ENCODE measurements at regions not wholly inside any gene's neighbourhood (a gene's known extent, or its start where the extent isn't known, plus 50 kb on each side); places are given as distances from the start of the nearest gene placed in this dataset.

- ATAC-seq, result no peak
- TF ChIP-seq TOX (CRISPR knock-in tag; IDR thresholded peaks at IDR 0.05; ENCODE audit: borderline replicate concordance), result no peak
- no peak for TF ChIP-seq GLIS3 (CRISPR knock-in tag; IDR thresholded peaks at IDR 0.05)
Observed at GRCh38 chr5:73395256-73395655, 53.3 kb downstream of the FOXD1 start.

GRCh38 chr5:73394610-73395009 lies 54.0 kb downstream of the FOXD1 start:
- no peak for ATAC-seq
- TF ChIP-seq CREB5 (CRISPR knock-in tag; IDR thresholded peaks at IDR 0.05; ENCODE audit: low read depth), result no peak
- no peak for TF ChIP-seq GLIS3 (CRISPR knock-in tag; IDR thresholded peaks at IDR 0.05)
- no peak for TF ChIP-seq CSRNP3 (CRISPR knock-in tag; IDR thresholded peaks at IDR 0.05)
- TF ChIP-seq PATZ1 (CRISPR knock-in tag; IDR thresholded peaks at IDR 0.05; ENCODE audit: borderline replicate concordance), result no peak
- no peak for TF ChIP-seq ESRRG (CRISPR knock-in tag; IDR thresholded peaks at IDR 0.05)
- TF ChIP-seq ISL1 (CRISPR knock-in tag; IDR thresholded peaks at IDR 0.05), result no peak
- TF ChIP-seq ZFP30 (CRISPR knock-in tag; IDR thresholded peaks at IDR 0.05), result no peak
- no peak for TF ChIP-seq SNAI2 (CRISPR knock-in tag; IDR thresholded peaks at IDR 0.05)
- no peak for TF ChIP-seq ZC3H10 (CRISPR knock-in tag; IDR thresholded peaks at IDR 0.05)
- TF ChIP-seq RARB (CRISPR knock-in tag; IDR thresholded peaks at IDR 0.05), result no peak
- TF ChIP-seq ARNTL (CRISPR knock-in tag; IDR thresholded peaks at IDR 0.05; ENCODE audit: borderline replicate concordance, low read depth), result no peak
- no peak for TF ChIP-seq OSR1 (CRISPR knock-in tag; IDR thresholded peaks at IDR 0.05)
- TF ChIP-seq ZNF70 (CRISPR knock-in tag; IDR thresholded peaks at IDR 0.05), result no peak
- no peak for TF ChIP-seq POU6F1 (CRISPR knock-in tag; IDR thresholded peaks at IDR 0.05; ENCODE audit: borderline replicate concordance, low read depth)

- ATAC-seq, result no peak; the same call in 1 of the 3 replicates
- no peak for TF ChIP-seq CREB5 (CRISPR knock-in tag; IDR thresholded peaks at IDR 0.05; ENCODE audit: low read depth)
- TF ChIP-seq SNAI2 (CRISPR knock-in tag; IDR thresholded peaks at IDR 0.05), result no peak
- no peak for TF ChIP-seq ESRRG (CRISPR knock-in tag; IDR thresholded peaks at IDR 0.05)
- TF ChIP-seq ZFP3 (CRISPR knock-in tag; IDR thresholded peaks at IDR 0.05), result no peak
- TF ChIP-seq GLIS3 (CRISPR knock-in tag; IDR thresholded peaks at IDR 0.05), result no peak
- TF ChIP-seq ISL1 (CRISPR knock-in tag; IDR thresholded peaks at IDR 0.05), result no peak
- no peak for TF ChIP-seq OSR1 (CRISPR knock-in tag; IDR thresholded peaks at IDR 0.05)
- no peak for TF ChIP-seq POU6F1 (CRISPR knock-in tag; IDR thresholded peaks at IDR 0.05; ENCODE audit: borderline replicate concordance, low read depth)
- no peak for TF ChIP-seq ZNF70 (CRISPR knock-in tag; IDR thresholded peaks at IDR 0.05)
- TF ChIP-seq BACH2 (CRISPR knock-in tag; IDR thresholded peaks at IDR 0.05; ENCODE audit: borderline replicate concordance), result no peak
- TF ChIP-seq ZNF8 (CRISPR knock-in tag; IDR thresholded peaks at IDR 0.05), result no peak
- TF ChIP-seq PPARA (CRISPR knock-in tag; IDR thresholded peaks at IDR 0.05; ENCODE audit: borderline replicate concordance), result no peak
- TF ChIP-seq CSDC2 (CRISPR knock-in tag; IDR thresholded peaks at IDR 0.05), result no peak
- no peak for TF ChIP-seq ZC3H10 (CRISPR knock-in tag; IDR thresholded peaks at IDR 0.05)
- no peak for TF ChIP-seq ZFP30 (CRISPR knock-in tag; IDR thresholded peaks at IDR 0.05)
- no peak for TF ChIP-seq PATZ1 (CRISPR knock-in tag; IDR thresholded peaks at IDR 0.05; ENCODE audit: borderline replicate concordance)
Observed at GRCh38 chr5:73393611-73394489, 54.7 kb downstream of the FOXD1 start.
